Renal cortical epithelial cell (primary cell): ENCODE measurements at regions not wholly inside any gene's neighbourhood (a gene's known extent, or its start where the extent isn't known, plus 50 kb on each side); places are given as distances from the start of the nearest gene placed in this dataset.

Source experiments
- DNase-seq: peaks from one replicate; pipeline ENCODE4 v3.0.0-alpha.2; 2011; ENCODE audit warnings: low read depth

DNA sequence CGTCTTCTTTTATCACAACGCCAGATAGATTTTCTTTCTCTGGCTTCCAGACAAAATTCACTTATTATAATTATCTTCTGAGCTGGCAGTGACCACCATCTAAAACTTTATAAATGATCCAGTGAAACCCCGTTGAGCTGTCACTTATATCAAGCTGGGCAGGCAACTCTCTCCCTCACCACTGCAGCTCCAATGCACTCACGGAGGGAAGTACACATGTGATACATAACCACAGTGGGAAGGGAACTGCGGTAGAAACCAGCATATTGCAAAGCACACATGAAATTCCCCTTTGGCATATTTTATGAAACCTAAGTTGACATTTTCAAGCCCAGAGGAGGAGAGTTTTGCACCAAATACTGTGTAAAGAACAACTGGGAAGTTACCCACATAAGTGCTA, 536.9 kb downstream of the HACE1 start:
- DNase-seq, result no peak

DNA sequence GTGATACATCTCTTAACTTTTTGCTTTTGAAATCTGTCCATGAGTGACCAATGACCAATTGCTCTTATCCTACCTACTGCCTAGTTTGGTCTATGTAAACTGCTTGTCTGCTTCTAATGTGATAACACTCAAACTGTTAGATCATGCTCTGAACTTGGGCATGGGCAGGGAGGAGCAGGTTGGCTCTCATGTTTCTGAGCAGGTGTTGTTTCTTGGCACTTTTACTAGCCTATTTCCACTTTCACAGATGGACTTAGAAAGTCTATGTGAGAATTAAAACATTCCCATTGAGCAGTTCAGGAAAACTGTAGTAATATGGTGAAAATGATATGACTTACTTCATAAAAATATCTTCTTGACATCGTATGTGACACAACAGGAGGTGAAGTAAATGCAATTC, 538.4 kb downstream of the HACE1 start:
- no peak for DNase-seq

DNA sequence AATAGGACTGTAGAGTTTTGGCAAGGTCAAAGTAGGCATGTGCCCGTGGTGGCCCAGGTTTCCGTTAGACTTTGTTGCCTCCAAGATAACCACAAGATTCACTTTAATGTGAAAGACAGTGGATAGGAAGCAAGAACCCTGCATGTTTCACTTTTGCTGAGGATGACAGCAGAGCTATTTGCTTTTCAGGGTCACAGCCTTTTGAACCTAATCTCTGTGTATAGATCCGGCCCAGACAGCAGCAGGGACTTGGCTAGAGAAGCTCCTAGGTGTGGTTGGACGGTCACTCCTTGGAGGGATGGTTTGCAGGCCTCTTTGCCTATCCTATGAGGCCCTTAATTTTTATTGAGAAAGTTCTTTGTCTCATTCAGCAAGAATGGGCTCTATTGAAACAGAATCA, 538.8 kb downstream of the HACE1 start:
- no peak for DNase-seq

DNA sequence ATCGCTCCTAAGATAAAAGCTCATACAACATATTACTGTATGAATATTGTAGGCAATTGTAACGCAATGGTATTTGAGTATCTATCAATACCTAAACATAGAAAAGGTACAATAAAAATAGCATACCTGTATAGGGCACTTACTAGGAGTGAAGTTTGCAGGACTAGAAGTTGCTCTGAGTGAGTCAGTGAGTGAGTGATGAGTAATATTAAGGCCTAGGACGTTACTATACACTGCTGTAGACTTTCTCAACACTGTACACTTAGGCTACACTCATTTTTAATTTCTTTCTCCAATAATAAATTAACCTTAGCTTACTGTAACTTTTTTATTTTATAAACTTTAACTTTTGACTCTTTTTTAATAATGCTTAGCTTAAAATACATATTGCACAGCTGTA, 546.9 kb downstream of the HACE1 start:
- DNase-seq, result no peak

DNA sequence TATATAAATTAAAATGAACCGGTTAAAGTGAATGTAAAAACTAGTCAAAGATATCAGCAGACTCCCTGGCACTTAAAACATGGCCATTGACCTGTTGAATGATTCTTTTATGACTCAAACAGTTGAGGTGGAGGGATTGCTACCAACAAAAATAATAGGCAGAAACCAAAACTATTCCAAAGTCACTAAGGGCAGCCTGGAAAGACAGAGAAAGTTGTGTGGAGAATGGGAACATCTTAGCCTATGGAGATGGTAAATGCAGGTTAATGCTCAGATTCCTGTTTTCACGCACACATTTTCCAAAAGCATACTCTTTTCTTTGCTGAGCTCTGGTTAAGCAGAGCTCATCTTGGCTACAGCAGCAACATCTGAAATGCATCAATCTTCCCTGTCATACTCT, 553.5 kb downstream of the HACE1 start:
- DNase-seq, result no peak

DNA sequence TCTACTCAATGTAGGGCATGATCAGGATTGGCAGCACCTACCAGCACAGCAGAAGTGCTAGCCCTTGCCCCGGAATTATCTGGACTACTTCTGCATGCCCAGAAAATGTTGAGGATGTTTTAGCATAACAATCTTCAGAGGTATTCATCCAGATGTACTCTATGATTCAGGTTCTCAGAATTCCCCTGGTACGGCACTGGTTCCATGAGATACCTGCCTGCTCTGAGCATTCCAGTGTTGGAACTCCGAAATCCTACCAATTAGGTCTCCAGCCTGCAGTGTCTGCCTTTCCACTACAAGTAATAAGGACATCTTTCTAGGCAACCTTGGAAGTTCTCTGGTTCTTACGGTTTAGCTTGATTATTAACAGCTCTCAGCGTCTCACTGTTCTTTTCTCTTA, 554.5 kb downstream of the HACE1 start:
- DNase-seq, result no peak

DNA sequence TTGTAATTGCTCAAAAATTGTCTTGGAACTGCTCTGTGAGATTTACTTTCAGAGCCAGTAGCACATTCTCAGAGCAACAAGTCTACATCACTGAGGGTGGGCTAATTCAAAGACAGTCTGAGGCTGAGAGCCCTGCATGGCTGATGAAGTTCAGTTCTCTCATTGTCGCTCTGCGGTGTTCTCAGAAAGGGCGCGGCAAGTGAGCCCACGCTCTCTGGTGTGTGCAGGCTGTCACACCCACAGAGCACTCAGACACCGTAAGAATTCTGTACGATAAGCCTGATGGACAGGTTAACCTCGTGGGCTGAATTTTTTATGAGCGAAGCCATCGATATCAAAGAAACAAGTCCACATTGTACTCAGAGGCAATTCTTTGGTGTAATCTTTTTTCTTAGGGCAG, 557.8 kb downstream of the HACE1 start:
- DNase-seq, result no peak

DNA sequence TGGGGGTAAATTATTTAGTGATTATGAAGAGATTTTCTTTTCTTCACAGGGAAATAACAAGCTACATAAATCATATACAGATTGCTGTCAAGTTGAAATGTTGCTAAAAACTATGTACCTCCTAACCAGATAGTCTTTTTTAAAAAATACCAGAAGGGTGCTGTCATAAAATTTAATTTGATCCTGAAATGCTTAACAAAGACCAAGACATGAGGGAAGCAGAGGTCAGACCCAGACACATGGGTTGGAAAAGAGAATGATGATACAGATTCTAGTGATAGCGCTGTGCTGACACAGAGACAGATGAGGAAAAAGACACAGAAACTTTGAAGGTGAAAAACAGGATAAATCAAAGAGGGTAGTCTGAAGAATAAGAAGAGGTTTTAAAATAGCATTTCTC, 573.1 kb downstream of the HACE1 start:
- DNase-seq, result no peak

DNA sequence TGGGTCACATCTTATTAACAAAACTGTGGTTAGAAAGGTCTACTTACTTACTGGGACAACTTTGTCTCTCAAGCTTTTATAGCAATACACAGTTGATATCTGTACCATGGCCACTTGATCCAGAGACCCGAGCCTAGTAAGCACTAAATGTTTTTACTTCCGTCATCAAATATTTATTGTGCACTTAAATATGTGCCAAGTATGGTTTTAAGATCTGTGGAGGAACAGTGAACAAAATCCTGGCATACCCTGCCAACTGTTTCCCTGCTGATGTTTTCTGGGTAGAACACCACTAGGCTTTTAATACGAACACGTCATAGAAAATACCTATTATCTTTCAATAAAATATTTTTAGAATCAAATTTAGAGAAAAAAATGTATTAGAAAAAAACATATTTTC, 574.8 kb downstream of the HACE1 start:
- no peak for DNase-seq

DNA sequence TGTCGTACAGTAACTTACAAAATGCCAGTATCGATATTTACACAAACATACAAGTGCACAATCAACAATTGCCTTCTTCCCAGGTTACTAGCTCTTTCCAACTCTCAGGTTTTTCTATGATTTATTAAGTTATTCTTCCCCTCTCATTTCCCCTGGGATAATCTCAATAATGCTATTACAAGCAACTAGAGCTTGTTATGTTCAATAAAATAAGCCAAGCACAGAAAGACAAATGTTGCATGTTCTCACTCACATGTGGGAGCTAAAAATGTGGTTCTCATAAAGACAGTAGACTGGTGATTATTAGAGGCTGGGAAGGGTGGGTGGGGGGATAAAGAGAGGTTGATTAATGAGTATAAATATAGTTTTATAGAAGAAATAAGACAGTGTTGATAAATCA, 577.1 kb downstream of the HACE1 start:
- DNase-seq, result no peak

DNA sequence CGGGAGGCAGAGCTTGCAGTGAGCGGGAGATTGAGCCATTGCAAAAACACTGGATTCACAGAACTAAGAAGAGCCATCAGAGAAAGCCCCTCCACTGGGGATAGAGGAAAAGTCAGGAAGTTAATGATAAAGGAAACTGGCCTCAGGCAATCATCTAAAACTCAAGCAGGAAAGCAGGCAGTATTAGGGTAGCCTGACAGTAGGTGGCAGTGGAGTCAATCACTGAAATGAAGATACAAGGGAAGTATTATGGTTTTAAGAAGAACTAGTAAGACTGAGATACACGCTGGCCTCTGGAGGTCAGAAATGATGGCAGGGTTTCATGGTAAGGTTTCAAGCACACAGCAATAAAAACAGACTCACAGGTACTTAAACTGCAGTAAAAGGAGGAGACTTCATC, 578.3 kb downstream of the HACE1 start:
- no peak for DNase-seq

DNA sequence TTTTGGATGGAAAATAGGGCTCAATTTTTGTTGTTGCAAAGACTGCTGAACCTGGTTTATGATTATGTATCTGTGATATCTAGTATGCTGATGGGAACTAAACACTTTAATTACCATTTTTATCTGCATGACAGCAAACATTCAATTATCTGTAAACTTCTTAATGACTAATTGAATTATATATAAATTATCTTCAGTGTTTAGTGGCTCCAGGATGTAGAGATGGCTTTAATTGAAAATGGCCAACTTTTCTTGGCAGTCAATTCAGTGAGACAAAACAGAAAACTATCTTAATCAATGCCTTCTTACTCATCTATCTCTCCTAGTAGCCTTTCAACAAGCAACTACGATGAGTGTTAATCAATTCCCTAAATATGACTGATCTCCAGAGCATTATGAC, 591.3 kb downstream of the HACE1 start:
- DNase-seq, result no peak

DNA sequence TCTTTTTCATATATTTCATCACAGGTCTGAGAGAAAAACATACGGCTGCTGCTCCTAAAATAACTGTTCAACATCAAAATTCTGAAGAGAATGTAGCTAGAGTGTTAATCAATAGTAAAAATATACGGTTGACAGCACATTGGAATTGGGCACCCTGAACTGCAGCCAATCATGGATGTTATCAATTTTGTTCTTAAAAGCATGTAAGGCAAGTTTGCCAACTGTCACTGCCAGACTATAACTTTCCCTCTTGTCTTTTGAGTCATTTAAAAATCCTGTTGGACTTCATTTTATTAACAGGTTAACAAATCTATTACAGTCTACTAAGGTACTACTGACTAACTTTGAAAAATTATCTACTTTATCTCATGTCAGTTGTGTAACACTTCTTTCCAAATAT, 592.8 kb downstream of the HACE1 start:
- no peak for DNase-seq

DNA sequence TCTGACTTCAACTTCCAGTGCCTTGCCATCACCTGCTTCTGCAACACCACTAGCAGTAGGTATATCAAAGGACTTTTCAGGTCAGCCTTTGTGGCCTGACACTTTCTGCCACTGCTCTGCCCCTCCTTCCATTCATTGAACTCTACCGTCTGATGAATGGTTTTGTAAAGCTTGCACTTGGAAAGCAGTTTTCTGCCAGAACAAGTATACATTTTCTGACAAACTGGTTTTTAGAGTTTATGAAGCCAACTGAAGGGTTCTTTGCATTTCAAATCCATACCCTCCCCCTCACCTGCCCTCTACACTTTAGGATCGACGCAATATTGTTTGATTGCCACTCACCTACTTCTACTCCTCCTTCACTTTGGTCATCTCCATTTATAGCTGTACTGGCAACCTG, 603.1 kb downstream of the HACE1 start:
- DNase-seq, result no peak

DNA sequence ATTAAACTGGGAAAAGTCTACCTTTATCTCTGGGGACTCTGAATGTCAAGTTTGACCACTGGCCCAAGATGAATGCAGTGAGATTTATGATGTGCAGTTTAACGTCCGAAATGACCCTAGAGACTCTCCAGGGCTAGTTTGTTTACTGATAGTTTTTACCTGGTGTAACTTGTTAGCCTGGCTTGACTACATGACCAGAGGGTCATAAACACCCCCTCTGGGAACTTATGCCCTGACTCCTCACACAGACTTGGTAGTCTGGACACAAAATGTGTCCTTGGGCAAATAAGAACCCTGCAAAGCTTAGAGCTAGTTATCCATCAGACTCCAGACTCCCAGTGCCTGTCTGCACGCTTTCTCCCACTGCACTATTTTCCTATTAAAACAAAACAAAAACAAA, 606.5 kb downstream of the HACE1 start:
- no peak for DNase-seq

DNA sequence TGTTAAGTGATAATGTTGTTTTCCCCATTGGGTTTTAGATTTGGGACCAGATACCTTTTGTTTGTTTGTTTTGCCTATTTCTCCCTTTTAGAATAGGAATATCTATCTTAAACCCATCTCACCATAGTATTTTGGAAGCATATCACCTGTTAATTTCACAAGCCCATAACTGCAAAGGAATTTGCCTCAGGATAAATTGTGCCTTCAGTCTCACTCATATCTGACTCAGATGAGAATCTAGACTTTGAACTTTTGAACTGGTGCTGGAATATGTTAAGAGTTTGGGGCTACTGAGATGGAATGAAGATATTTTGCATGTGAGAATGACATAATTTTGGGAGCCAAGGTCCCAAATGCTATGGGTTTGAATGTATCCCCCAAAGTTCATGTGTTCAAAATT, 607.4 kb downstream of the HACE1 start:
- DNase-seq, result no peak

DNA sequence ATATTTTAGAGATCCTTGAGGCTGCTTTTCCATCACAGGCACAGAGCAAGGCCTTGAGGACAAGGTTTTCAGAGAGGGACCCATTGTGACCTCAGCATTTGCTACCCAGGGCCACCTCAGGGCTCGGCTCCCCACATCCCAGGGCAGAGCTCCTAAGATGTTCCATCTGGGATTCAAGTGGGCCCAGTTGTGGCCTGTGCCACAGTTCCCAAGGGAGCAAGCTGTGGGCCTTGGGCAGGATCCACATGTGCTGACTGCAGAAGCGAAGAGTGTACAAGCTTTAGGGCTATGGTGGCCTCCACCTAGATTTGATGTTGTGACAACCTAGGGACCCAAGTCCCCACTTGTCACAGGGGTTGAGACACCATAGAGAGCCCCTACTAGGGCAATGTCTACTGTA, 608.1 kb downstream of the HACE1 start:
- DNase-seq, result no peak

DNA sequence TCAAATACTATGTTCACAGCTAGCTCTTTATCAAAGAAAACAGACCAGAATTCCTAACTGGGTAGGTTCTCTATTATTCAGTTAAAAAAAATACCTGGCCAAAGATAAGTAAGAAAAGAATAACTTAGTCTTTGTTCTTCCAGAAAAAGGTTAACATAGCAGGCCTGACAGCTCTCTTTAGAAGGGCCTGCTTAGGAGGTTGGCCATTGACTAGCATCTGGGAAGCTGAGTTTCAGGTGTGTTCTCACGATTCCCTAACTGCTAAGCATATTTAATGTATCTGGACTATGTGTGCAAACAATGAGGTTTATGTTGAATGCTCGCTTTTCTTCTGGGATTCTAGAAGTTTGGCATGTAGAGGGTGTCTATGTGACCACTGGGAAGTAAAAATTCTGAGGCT, 618.9 kb downstream of the HACE1 start:
- no peak for DNase-seq

DNA sequence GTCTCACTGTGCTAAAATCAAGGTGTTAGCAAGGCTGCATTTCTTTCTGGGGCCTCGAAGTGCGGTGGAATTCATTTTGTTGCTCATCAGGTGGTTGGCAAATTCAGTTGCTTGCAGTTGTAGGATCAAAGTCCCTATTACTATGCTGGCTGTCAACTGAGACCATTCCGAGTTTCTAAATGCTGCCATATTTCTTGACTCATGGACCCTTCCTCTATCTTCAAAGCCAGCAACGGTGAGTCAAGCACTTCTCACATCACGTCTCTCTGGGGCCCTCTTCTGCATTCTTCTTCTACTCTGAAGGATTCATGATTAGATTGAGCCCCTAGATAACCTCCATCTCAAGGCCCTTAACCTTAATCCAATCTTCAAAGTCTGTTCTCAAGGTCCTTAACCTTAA, 619.7 kb downstream of the HACE1 start:
- DNase-seq, result no peak

DNA sequence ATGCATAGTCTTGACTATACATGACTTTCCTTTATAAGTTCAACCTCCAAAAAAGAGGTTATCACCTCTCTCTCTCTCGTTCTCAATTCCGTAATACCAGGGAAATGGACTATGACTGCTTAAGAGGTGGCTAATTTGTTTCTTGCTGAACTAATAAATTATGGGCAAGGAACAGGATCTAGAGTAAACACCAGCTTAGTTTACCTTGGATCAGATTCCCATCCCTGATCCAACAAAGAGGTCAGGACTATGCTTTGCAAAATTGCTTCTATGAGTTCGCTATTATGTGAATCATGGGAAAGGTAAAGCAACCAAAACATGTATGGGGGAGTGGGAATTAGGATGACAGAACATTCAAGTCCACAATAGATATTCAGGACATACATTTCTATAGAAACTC, 630.7 kb downstream of the HACE1 start:
- no peak for DNase-seq

DNA sequence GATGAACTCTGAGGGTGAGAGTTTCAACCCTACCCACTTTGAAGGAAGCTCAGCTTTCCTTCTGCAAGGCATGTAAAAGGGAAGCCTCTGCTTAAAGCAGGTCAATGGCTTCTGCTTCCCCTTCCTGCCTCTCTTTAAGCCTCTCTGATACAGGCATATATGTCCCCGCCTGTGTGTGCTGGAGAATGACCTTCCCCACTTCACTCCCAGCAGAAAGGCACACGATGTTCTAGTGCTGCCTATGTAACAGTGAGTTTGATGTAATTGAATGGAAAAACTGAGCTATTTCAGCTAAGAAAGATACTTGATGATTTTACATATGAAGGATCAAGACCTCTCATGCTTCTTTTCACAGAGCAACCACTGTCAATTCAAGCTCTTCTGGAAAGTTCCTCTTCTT, 632.2 kb downstream of the HACE1 start:
- DNase-seq, result no peak

DNA sequence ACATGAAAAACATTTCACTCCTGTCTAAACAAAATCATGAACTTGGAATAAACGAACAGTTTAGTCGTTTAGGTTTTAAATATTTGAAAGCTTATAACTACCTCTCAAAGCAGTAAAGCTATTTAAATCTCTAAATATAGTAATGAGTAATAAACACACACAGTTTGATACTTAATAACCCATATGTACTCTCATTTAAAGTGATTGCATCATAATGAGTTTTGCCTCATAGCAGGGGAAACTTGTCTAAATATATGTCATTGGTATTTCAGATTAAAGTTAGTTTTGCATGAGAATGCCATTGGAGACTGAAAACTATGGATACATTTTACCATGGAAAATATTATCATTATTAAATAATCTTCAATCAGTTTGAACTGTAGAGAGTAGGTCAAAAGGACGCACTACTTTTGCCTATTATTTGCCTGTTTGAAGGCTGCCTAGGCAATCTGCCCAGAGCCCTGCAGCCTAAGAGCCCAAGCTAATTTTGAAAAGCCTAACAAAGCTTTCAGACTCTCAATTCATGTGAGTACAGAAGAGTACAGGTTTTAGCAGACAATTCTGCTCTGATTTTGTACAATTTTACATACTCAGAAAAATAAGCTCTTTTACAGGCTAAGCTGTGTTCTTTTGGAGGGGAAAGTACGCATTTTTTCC, 632.8 kb downstream of the HACE1 start:
- no peak for DNase-seq

DNA sequence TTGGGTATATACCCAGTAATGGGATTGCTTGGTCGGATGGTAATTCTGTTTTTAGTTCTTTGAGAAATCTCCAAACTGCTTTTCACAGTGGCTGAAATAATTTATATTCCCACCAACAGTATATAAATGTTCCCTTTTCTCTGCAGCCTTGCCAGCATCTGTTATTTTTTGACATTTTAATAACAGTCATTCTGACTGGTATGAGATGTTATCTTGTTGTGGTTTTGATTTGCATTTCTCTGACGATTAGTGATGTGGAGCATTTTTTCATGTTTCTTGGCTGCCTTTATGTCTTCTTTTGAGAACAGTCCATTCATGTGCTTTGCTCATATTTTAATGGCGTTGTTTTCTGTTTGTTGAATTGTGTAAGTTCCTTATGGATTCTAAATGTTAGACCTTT, 641.6 kb downstream of the HACE1 start:
- no peak for DNase-seq

DNA sequence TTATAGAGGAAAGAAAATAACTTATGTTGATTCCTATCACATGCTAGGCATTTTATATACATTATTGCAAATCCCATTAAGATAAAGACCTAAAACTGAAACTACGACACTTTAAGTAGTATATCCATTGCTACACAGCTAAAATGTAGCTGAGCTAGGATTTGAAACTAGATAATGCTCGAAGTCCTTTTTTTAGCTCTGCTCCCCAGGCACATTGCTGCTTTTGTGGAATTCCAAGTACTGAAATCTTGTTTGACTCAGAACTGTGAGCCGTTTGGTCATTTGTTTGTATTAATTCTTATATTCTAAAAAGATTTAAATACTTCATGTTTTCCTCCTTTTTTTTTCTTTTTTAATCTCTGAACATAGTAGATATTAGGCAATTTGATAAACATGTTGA, 644.8 kb downstream of the HACE1 start:
- DNase-seq, result no peak
